Smooth muscle cell (in vitro differentiated cells): ENCODE measurements at regions not wholly inside any gene's neighbourhood (a gene's known extent, or its start where the extent isn't known, plus 50 kb on each side); places are given as distances from the start of the nearest gene placed in this dataset.

Experiments used
- DNase-seq: peaks from one replicate; lab custom pipeline; 2025; ENCODE audit not compliant: unreplicated experiment; lab: John Stamatoyannopoulos, UW
- H2AFZ ChIP-seq: fragments of 200-600 bp; sonication (generic); 2 replicates; pipeline ENCODE4 v1.6.0; 2016; ENCODE audit warnings: antibody characterized with exemption, low read depth, mild to moderate bottlenecking
- H3F3A ChIP-seq: fragments of 200-600 bp; sonication (generic); 2 replicates; pipeline ENCODE4 v1.6.0; 2017; ENCODE audit warnings: antibody characterized with exemption, low read depth
- H3K27ac ChIP-seq: fragments of 200-600 bp; sonication (generic); 2 replicates; pipeline ENCODE4 v1.5.1; 2016; ENCODE audit warnings: low read depth, mild to moderate bottlenecking
- H3K27me3 ChIP-seq: fragments of 200-600 bp; sonication (generic); 2 replicates; pipeline ENCODE4 v1.6.1; 2016; ENCODE audit warnings: low read depth, mild to moderate bottlenecking
- H3K36me3 ChIP-seq: fragments of 200-600 bp; sonication (generic); 2 replicates; pipeline ENCODE4 v1.5.1; 2016; ENCODE audit warnings: low read depth
- H3K4me1 ChIP-seq: fragments of 200-600 bp; sonication (generic); 2 replicates; pipeline ENCODE4 v1.5.1; 2016; ENCODE audit warnings: low read depth
- H3K4me2 ChIP-seq: fragments of 200-600 bp; sonication (generic); 2 replicates; pipeline ENCODE4 v1.6.0; 2016; ENCODE audit warnings: mild to moderate bottlenecking
- H3K4me3 ChIP-seq: fragments of 200-600 bp; sonication (generic); 2 replicates; pipeline ENCODE4 v1.5.1; 2016; ENCODE audit warnings: mild to moderate bottlenecking
- H3K79me2 ChIP-seq: fragments of 200-600 bp; sonication (generic); 2 replicates; pipeline ENCODE4 v1.6.0; 2016; ENCODE audit warnings: low read depth, mild to moderate bottlenecking
- H3K9ac ChIP-seq: fragments of 200-600 bp; sonication (generic); 2 replicates; pipeline ENCODE4 v1.6.0; 2016; ENCODE audit warnings: low read depth
- H3K9me3 ChIP-seq: fragments of 200-600 bp; sonication (generic); replicated peaks from 2 replicates; pipeline ENCODE4 v1.5.1; 2016; ENCODE audit warnings: low read depth
- H4K20me1 ChIP-seq: fragments of 200-600 bp; sonication (generic); 2 replicates; pipeline ENCODE4 v1.6.0; 2016; ENCODE audit warnings: low read depth
- WGBS: methylation state at CpG from one replicate; pipeline ENCODE4 v1.1.7; 2016; ENCODE audit warnings: low lambda C conversion rate; 5-methylcytosine and 5-hydroxymethylcytosine counted together
- TF ChIP-seq, protein P1 (sequence below): fragments of 200-600 bp; sonication (generic); IDR thresholded peaks from 2 replicates; pipeline ENCODE4 v1.5.1; 2017; ENCODE audit warnings: borderline replicate concordance, mild to moderate bottlenecking, antibody characterized with exemption; ENCODE audit not compliant: insufficient read depth, poor library complexity, severe bottlenecking

DNA sequence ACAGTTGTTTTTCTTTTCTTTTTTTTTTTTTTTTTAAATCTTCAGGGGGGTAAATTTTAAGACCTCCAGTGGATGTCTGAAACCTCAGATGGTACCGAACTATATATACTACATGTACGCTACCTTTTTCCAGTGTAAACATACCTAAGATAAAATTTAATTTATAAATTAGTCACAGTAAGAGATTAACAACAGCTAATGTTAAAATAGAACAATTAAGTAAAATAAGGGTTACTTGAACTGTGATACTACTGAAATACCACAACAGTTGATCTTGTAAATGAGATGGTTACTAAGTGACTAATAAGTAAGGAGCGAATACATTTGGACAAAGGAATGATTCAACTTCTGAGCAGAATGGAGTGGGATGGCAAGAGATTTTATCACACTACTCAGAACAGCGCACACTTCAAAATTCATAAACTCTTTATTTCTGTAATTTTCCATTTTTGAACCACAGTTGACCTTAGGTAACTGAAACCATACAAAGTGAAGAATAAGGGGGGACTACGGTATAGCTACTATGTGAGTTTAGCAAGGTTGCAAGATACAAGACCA lies 80.5 kb upstream of the PCED1B start:
- H3F3A ChIP-seq: no peaks in the 10 kb centered on the region
- TF ChIP-seq, protein P1, sequence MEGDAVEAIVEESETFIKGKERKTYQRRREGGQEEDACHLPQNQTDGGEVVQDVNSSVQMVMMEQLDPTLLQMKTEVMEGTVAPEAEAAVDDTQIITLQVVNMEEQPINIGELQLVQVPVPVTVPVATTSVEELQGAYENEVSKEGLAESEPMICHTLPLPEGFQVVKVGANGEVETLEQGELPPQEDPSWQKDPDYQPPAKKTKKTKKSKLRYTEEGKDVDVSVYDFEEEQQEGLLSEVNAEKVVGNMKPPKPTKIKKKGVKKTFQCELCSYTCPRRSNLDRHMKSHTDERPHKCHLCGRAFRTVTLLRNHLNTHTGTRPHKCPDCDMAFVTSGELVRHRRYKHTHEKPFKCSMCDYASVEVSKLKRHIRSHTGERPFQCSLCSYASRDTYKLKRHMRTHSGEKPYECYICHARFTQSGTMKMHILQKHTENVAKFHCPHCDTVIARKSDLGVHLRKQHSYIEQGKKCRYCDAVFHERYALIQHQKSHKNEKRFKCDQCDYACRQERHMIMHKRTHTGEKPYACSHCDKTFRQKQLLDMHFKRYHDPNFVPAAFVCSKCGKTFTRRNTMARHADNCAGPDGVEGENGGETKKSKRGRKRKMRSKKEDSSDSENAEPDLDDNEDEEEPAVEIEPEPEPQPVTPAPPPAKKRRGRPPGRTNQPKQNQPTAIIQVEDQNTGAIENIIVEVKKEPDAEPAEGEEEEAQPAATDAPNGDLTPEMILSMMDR: no peak
- peak overlapping the region; percentile 63 for H3K9ac ChIP-seq
- no peak for DNase-seq
- H3K36me3 ChIP-seq: no peaks in the 10 kb centered on the region
- H4K20me1 ChIP-seq: no peaks in the 10 kb centered on the region
- no peak overlapping the region for H3K4me3 ChIP-seq
- no peaks in the 10 kb centered on the region for H3K9me3 ChIP-seq
- H3K4me2 ChIP-seq: peak overlapping the region; percentile 47
- no peaks in the 10 kb centered on the region for H3K27me3 ChIP-seq
- peak overlapping the region; percentile 85 for H3K27ac ChIP-seq
- 72% methylated on average over 5 of the region's 5 CpGs for WGBS
- peaks cover 9% of the 10 kb centered on the region for H3K4me1 ChIP-seq
- H3K79me2 ChIP-seq: no peaks in the 10 kb centered on the region
- no peak overlapping the region for H2AFZ ChIP-seq

DNA sequence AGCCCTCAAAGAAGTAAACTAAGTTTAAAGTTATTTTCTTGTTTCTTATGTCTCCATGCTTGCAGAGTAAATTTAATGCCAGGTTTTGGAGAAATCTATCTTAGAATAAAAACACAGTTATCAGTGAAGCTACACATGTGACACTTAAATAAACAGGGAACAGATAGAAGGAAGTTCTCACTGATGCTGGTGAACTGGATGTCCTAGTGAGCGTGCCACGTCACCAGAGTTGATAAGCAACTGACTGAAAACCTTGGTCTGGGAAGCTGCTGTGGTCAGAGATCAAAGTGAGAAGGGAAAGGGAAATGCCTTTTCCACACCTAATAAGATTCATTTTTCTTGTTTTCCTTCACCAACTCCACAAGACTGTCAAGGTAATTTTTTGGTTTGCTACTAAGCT lies 74.8 kb upstream of the PCED1B start:
- no peak overlapping the region for H2AFZ ChIP-seq
- no peak for DNase-seq

DNA sequence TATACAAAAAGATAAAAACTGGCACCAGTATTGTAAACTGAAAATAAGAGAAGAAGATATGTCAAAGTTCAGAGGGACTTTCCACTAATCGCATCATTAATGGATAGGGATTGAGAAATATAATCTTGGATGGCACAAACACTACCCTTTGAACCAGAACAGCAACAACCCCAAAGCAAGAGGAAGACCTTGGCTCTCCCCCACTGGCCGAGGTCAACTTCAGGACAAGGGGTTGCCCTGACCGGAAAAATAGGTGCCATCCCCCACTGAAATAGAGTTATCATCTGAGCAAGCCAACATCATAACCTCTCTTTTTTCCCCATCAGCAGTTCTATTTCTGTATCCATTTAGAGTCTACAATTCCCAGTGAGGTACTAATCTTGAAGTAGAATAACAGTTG lies 72.4 kb upstream of the PCED1B start:
- Histone ChIP-seq H3K27ac (no peak overlapping the region), H3K27me3 (no peaks in the 10 kb centered on the region), H2AFZ (no peak overlapping the region), H3K36me3 (no peaks in the 10 kb centered on the region), H3K4me1 (no peaks in the 10 kb centered on the region), H3K4me2 (no peak overlapping the region), H3K4me3 (no peak overlapping the region), H3F3A (no peaks in the 10 kb centered on the region), H3K9ac (no peak overlapping the region), H4K20me1 (no peaks in the 10 kb centered on the region), H3K9me3 (no peaks in the 10 kb centered on the region), H3K79me2 (no peaks in the 10 kb centered on the region)
- WGBS: 95% methylated on average over 3 of the region's 3 CpGs
- DNase-seq: no peak
- TF ChIP-seq, protein P1: no peak

More for the DNA sequence above, 74.8 kb upstream of the PCED1B start:
- H3K9me3 ChIP-seq: no peaks in the 10 kb centered on the region
- H3K36me3 ChIP-seq: no peaks in the 10 kb centered on the region
- no peak overlapping the region for H3K4me2 ChIP-seq
- H3K79me2 ChIP-seq: no peaks in the 10 kb centered on the region
- H3K4me3 ChIP-seq: no peak overlapping the region
- no peaks in the 10 kb centered on the region for H3K27me3 ChIP-seq
- H3K4me1 ChIP-seq: no peaks in the 10 kb centered on the region
- no peak overlapping the region for H3K27ac ChIP-seq
- H3K9ac ChIP-seq: no peak overlapping the region
- H3F3A ChIP-seq: no peaks in the 10 kb centered on the region
- no peaks in the 10 kb centered on the region for H4K20me1 ChIP-seq
- TF ChIP-seq, protein P1: no peak
- WGBS: 31% methylated on average over 2 of the region's 2 CpGs

DNA sequence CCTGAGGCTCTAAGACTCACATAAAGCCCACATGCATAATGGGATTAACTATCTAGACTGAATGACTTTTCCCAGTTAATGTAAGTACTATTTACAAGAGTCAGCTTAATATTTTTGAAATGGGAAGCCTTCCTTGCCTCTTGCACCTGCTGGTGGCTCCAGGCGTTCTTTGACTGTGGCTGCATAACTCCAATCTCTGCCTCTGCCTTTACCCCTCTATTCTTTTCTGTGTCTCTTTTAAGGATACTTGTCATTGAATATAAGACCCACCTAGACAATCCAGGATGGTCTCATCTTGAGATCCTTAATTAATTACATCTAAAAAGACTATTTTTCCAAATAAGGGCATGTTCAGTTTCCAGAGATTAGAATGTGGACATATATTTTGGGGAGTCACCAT lies 66.9 kb upstream of the PCED1B start:
- TF ChIP-seq, protein P1: no peak
- Histone ChIP-seq H3K4me3 (no peak overlapping the region), H3K4me1 (no peaks in the 10 kb centered on the region), H3K36me3 (no peaks in the 10 kb centered on the region), H3K27ac (no peak overlapping the region), H3K9ac (no peak overlapping the region), H3K79me2 (no peaks in the 10 kb centered on the region), H2AFZ (no peak overlapping the region), H3K27me3 (no peaks in the 10 kb centered on the region), H4K20me1 (no peaks in the 10 kb centered on the region), H3K4me2 (no peak overlapping the region), H3K9me3 (no peaks in the 10 kb centered on the region), H3F3A (no peaks in the 10 kb centered on the region)
- WGBS: 90% methylated on average over 1 of the region's 1 CpG
- DNase-seq: no peak
